NCI-H1048 (cell line): ENCODE measurements at regions not wholly inside any gene's neighbourhood (a gene's known extent, or its start where the extent isn't known, plus 50 kb on each side); places are given as distances from the start of the nearest gene placed in this dataset.

Experiments used
- DNase-seq: peaks from one replicate; lab custom pipeline; 2025; lab: John Stamatoyannopoulos, UW

DNA sequence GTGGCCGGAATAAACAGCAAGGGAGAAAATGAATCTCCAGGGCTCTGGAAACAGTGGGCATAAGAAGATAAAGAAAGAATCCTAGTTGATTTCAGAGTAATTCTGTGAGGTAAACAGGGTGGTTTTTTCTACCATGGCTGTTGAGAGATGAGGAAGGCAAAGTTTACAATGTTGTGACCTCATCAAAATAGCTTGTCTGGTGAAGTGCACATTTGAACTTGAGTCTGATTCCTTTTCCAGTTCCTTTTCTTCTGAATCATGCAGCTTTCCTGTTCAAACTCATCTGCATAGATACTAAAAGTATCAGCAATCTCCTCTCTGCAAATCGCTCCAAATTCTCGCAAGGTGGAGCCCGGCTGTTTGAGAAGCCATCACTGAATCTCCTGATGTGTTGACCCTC is 161.7 kb downstream of the PLPP3 start:
- no peak for DNase-seq

- DNase-seq: no peak
Observed at GRCh38 chr1:56416495-56416894, 162.9 kb downstream of the PLPP3 start.

- DNase-seq: no peak
Observed at GRCh38 chr1:56415720-56416119, 163.6 kb downstream of the PLPP3 start.

GRCh38 chr1:56415258-56415657 is 164.1 kb downstream of the PLPP3 start:
- no peak for DNase-seq

DNA sequence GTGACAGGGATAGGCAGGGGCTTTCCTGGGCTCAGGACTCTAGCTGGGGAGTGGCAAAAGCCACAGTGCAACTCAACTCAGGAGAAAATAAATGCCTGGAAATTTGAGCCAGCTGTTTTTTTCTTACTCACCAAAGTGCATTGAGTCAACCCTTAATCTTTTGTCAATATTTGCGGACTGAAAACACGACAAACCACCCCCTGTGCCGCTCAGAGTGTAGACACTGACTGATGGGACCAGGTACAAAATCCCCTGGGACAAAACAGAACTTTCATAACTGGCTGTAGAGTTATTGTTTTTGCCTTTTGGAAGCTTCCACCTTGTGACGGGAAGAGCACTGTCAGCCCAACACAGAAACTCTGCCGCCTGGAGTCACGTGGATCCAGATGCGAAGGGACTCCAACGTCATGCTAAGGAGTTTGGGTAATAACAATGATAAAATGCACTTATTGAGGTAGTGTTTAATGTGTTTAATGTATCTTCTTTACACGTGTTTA is 164.6 kb downstream of the PLPP3 start:
- DNase-seq: no peak

GRCh38 chr1:56413671-56414199 is 165.6 kb downstream of the PLPP3 start:
- DNase-seq: no peak

GRCh38 chr1:56411484-56412180 is 167.7 kb downstream of the PLPP3 start:
- DNase-seq: no peak

DNA sequence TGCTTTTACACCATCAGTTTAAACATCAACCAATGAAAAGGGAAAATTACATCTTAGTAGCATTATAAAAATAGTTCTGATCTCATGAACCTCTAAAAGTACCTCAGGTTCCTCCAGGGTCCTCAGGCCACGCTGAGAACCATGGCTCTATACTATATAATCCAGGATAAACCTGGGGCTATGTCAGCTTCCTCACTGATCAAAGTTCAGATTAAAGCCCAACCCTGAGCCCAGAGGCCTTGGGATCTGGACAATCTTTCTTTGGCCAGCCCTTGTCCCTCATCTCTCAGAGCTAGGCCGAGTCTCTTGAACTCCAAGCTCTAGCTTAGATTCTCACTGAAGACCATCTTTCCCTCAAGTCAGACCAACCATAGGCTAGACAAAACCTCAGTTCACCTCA is 168.3 kb downstream of the PLPP3 start:
- no peak for DNase-seq

GRCh38 chr1:56410405-56410804 is 169.0 kb downstream of the PLPP3 start:
- no peak for DNase-seq

DNA sequence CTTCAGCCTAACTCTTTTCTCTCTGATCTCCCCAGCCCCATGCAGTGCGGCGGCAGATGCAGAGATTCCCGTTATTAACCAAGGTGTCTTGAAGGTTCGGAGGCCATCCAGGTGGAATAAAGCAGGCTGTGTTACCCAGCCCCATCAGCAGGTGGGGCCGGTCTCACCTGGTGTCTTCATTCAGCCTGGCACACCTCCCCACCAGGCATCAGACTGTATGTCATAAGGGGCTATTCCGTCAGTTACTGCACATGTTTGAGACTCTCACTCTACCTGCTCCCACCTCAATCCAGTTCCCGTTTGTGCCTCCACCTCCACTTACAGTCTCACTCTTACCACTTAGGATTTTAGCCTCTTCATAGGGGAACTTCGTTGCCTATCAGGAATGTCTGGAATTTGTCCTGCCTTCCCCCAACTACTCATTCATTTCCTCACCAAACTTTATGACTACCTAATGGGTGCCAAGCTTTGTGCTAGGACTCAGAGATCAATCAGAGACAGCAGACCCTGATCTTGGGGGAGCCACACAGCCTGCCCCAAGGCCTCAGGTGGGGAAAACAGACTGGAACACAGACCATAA is 170.2 kb downstream of the PLPP3 start:
- DNase-seq: no peak

DNA sequence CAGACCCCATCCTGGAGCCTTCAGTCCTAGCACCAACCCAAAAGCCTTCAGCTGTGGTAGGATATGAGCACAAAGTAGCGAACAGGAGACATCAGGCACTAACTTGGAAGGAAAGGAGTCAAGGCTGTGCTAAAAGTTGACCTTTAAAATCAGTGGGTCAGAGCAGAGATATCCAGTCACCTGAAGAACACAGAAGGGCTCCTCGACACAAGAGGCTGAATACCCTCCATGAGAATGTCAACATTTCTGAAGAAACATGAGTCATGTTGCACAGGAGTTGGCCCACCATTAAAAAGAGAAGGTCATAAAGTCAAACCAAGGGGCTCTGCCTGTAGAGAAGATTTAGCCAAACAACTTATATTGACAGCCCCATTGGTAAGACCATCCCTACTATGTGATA is 172.5 kb downstream of the PLPP3 start:
- DNase-seq: no peak

- no peak for DNase-seq
Observed at GRCh38 chr1:56404561-56405030, 174.8 kb downstream of the PLPP3 start.

GRCh38 chr1:56404066-56404465 is 175.3 kb downstream of the PLPP3 start:
- DNase-seq: no peak

- DNase-seq: no peak
Observed at GRCh38 chr1:56403321-56403720, 176.0 kb downstream of the PLPP3 start.

DNA sequence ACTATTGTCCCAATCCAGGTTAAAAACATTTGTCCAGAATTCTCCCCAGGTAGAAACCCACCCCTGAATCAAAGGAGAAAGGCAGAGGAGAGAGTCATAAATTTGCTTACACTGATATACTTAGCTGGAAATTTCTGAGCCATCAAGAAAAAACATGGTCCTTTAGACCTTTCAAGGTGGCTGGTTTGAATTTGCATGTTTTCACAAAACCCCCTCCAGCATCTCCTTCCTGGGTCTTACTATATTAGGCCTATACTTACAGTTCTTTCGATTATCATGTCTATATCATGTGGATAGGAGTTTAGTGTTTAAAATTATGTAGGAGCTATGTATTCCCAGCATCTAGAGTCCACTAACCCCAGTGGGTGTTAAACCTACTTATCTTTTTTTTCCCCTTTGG is 178.2 kb downstream of the PLPP3 start:
- no peak for DNase-seq

GRCh38 chr1:56400526-56400925 is 178.8 kb downstream of the PLPP3 start:
- no peak for DNase-seq

DNA sequence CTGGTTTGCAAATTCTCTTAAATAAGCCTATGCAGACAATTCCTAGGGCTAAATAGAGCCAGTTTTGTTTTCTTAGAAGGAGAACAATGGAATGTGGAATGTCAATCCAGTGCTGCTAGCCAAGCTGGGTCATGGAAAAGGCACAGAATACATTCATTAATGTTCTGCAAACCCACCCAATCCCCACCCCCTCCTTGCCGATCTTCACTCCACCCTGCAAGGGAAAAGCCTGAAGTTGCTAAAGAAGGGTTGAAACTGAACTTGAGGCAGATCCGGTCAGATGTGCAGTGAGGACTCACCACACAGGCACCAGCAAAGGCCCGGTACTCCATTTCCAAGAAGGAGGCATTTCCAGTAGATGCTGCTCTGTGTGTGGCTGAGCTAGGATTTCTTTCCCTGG is 179.6 kb downstream of the PLPP3 start:
- no peak for DNase-seq

- no peak for DNase-seq
Observed at GRCh38 chr1:56399326-56399725, 180.0 kb downstream of the PLPP3 start.

DNA sequence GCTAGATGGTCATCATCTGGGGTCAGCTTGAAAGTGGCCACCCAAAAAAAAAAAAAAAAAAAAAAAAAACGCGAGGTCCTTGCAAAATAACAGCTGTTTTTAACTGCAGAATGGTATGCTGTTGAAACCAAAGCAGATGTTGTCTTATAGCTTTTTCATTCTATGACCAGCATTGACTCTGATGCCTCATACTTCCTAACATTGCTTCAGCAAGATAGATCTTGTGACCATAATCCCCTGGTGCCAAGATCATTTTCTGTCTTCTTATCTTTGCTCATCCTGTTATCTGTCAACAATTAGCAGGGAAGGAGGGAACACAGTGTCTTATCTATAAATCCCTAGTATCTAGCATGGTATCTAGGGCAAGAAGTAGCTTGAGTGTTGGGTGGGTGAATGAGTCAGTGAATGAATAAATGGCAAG is 181.5 kb downstream of the PLPP3 start:
- DNase-seq: no peak

DNA sequence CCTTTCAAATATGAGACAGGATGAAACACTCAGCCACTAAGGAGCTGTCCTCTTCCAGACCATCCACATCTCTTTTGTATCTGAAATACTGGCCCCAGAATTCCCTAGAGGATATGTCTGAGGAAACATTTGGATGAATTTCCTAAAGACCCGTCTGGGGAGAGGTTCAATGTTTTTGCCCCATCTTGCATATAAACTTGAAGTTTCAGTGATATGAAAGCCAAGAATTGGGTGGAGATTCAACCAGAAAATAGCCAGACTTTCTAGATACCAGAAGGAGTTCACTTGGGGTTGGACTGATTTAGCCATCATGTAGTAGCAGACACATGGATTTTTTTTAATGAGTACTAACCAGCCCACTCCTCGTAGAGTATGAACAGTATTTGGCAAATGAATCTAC is 182.0 kb downstream of the PLPP3 start:
- no peak for DNase-seq

DNA sequence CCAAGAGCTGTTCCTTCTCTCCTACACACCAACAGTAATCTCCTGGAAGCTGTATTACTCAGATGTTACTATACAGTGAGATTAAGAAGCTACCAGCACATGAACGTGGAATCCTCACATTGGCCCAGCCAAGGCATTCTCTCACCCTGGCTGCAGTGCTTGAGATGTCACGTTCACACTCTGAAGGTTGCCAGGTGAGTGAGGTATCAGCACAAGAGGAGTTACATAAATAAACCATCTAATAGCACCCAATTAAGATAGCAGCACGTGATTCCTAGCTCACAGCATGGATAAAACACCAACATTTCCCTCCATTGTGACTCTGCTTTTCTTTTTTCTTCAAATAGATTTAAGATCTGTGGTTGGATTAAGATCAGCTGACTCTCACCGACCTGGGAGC is 182.8 kb downstream of the PLPP3 start:
- no peak for DNase-seq

GRCh38 chr1:56395776-56396175 is 183.6 kb downstream of the PLPP3 start:
- no peak for DNase-seq

GRCh38 chr1:56394298-56394697 is 185.1 kb downstream of the PLPP3 start:
- DNase-seq: no peak
